ENCODE measurements at regions not wholly inside any gene's neighbourhood (a gene's known extent, or its start where the extent isn't known, plus 50 kb on each side); places are given as distances from the start of the nearest gene placed in this dataset.

- no peaks in the 10 kb centered on the region for H3K9me3 ChIP-seq
- no peak overlapping the region for H3K27ac ChIP-seq
- no peaks in the 10 kb centered on the region for H3K4me1 ChIP-seq
- H3K4me3 ChIP-seq = no peak overlapping the region
- ATAC-seq (no peak), DNase-seq (no peak)
- intact Hi-C loops (cut with DNase I) = no loop called here
- no peaks in the 10 kb centered on the region for H3K36me3 ChIP-seq
- peaks cover 0 to 15% of the 10 kb centered on the region in 2 donors for H3K27me3 ChIP-seq
- TF ChIP-seq CTCF (IDR thresholded peaks at IDR 0.05) = no peak
Measured at GRCh38 chr11:33417121-33417520, 159.9 kb downstream of the HIPK3 start.

GRCh38 chr11:33413301-33413700 lies 156.1 kb downstream of the HIPK3 start:
- H3K27ac ChIP-seq = no peak overlapping the region
- no peaks in the 10 kb centered on the region for H3K9me3 ChIP-seq
- peaks cover 0 to 33% of the 10 kb centered on the region in 2 donors for H3K27me3 ChIP-seq
- no peaks in the 10 kb centered on the region for H3K4me1 ChIP-seq
- DNase-seq (no peak), ATAC-seq (no peak)
- intact Hi-C loops (cut with DNase I) = no loop called here
- H3K36me3 ChIP-seq = no peaks in the 10 kb centered on the region
- H3K4me3 ChIP-seq = no peak overlapping the region
- TF ChIP-seq CTCF (IDR thresholded peaks at IDR 0.05) = no peak

DNA sequence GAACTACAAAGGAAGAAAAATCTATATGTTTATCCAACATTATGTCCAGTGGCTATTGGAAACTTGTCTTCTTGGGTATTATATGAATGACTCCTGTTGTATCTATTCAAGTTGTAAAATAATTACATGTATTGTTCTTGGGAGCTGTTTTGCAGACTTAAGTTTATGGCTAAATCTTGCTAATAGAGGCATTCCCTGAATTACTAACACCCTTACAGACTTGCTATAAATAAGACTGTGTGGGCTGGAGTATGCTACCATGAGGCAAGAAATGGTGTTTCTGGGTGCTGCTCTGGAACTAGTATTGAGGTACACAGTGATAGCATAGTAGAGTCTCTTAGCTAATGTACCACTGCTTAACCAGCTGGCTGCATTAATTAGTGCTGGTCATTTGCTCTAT lies 155.1 kb downstream of the HIPK3 start:
- Histone ChIP-seq H3K4me3 (no peak overlapping the region), H3K36me3 (no peaks in the 10 kb centered on the region), H3K9me3 (no peaks in the 10 kb centered on the region), H3K27me3 (peaks cover 0 to 31% of the 10 kb centered on the region in 2 donors), H3K4me1 (no peaks in the 10 kb centered on the region), H3K27ac (no peak overlapping the region)
- no peak for ATAC-seq
- intact Hi-C loops (cut with DNase I) = no loop called here
- TF ChIP-seq CTCF (IDR thresholded peaks at IDR 0.05) = no peak
- DNase-seq = no peak

GRCh38 chr11:33411751-33412150 lies 154.6 kb downstream of the HIPK3 start:
- H3K27ac ChIP-seq = no peak overlapping the region
- no peak for ATAC-seq
- no peak for TF ChIP-seq CTCF (IDR thresholded peaks at IDR 0.05)
- DNase-seq = no peak
- intact Hi-C loops (cut with DNase I) = no loop called here
- H3K36me3 ChIP-seq = no peaks in the 10 kb centered on the region
- peaks cover 0 to 28% of the 10 kb centered on the region in 2 donors for H3K27me3 ChIP-seq
- no peaks in the 10 kb centered on the region for H3K4me1 ChIP-seq
- H3K9me3 ChIP-seq = no peaks in the 10 kb centered on the region
- no peak overlapping the region for H3K4me3 ChIP-seq

DNA sequence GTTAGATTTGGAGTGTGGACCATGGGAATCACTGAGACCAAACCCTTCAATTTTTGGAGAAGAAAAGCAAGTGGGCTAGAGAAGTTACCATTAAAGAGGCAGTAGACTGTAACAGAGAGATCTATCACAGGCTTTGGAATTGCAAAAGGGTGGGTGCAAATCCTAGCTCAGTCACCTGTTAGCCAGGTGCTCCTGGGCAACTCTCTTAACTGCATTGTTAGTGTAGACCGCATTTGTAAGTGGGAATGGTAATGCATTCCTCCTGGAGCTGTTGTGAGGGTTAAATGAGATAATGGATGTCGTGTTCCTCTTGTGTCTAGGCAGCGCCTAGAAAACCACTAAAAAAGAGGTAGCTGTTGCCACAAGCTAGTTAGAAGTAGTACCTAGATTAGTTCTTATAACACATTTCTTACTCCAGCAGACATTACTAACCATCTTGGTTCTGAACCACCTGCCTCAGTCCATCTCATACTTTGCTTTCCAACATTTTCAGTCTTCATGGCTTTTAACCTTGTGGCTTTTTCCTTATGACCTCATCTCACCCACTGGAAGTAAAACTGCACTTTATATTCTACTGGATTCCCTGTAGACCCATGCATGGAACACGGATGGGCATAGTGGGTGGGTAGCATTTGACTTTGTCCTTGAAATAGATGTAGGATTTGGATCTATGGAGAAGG lies 153.0 kb downstream of the HIPK3 start:
- TF ChIP-seq CTCF (IDR thresholded peaks at IDR 0.05) = no peak
- peaks cover 0 to 28% of the 10 kb centered on the region in 2 donors for H3K27me3 ChIP-seq
- ATAC-seq (no peak), DNase-seq (no peak)
- no peaks in the 10 kb centered on the region for H3K4me1 ChIP-seq
- no peaks in the 10 kb centered on the region for H3K9me3 ChIP-seq
- intact Hi-C loops (cut with DNase I) = no loop called here
- no peak overlapping the region for H3K27ac ChIP-seq
- no peak overlapping the region for H3K4me3 ChIP-seq
- H3K36me3 ChIP-seq = no peaks in the 10 kb centered on the region
